HepG2 (cell line): ENCODE measurements at regions not wholly inside any gene's neighbourhood (a gene's known extent, or its start where the extent isn't known, plus 50 kb on each side); places are given as distances from the start of the nearest gene placed in this dataset.

Experiments
- ATAC-seq: fragments of 200-7000 bp; cut with Tn5 transposase; 3 replicates; pipeline ENCODE4 v1.9.1; 2020; ENCODE audit warnings: mild to moderate bottlenecking, moderate library complexity
- BruUV-seq: library from RNA; stranded (reverse); fragments of 400-500 nt; replicated peaks from 2 replicates; lab custom pipeline; 2021; lab: Mats Ljungman, UMichigan
- CTCF ChIA-PET: fragments of 300-600 bp; formaldehyde crosslinking; extraction: SDS; loops from one replicate; lab custom pipeline; 2021; ENCODE audit warnings: low total read pairs, inconsistent platforms, low intra/inter-chr PET ratio; lab: Yijun Ruan, JAX
- POLR2A ChIA-PET: fragments of 350-600 bp; sonication (Branson Sonifier 250); formaldehyde crosslinking; loops from one replicate; lab custom pipeline; 2020; ENCODE audit warnings: antibody characterized with exemption, inconsistent platforms; lab: Yijun Ruan, JAX
- DNase-seq: peaks from one replicate; pipeline ENCODE4 v3.0.0-alpha.2; 2015; ENCODE audit warnings: low spot score
- FAIRE-seq: peaks from 3 replicates; lab custom pipeline; 2011; peaks lifted over from hg19 to GRCh38; lab: Jason Lieb, UNC
- H2AFZ ChIP-seq: one replicate; pipeline ENCODE4 v1.6.1; 2011; ENCODE audit warnings: low read length, inconsistent platforms
- H3K27ac ChIP-seq: fragments of 300-600 bp; 3 replicates; pipeline ENCODE4 v1.8.0; 2011; ENCODE audit warnings: mixed run types, mild to moderate bottlenecking, mixed read lengths, low read length, inconsistent platforms; ENCODE audit not compliant: insufficient read depth; ENCODE audit errors: extremely low read length
- H3K27me3 ChIP-seq, 2 experiments: fragments of 200-600 bp in 1 of 2; 2 replicates in 1 of 2; 3 replicates in 1 of 2; pipeline versions ENCODE4 v1.6.0 to v1.8.0; 2011; ENCODE audit warnings: low read length in 2 of 2, mild to moderate bottlenecking in 2 of 2, moderate library complexity in 2 of 2, inconsistent platforms in 1 of 2; ENCODE audit not compliant: insufficient read depth in 2 of 2, control insufficient read depth in 1 of 2
- H3K36me3 ChIP-seq, 2 experiments: fragments of 200-600 bp in 1 of 2; replicated peaks in 1 of 2; 2 replicates in 1 of 2; 3 replicates in 1 of 2; pipeline versions ENCODE4 v1.5.1 to v1.8.0; 2011; ENCODE audit warnings: low read length in 2 of 2, inconsistent platforms in 1 of 2; ENCODE audit not compliant: insufficient read depth in 2 of 2, control insufficient read depth in 1 of 2
- H3K4me1 ChIP-seq: 2 replicates; pipeline ENCODE4 v1.5.1; 2012; ENCODE audit warnings: low read length, inconsistent platforms; ENCODE audit not compliant: insufficient read depth
- H3K4me2 ChIP-seq: 2 replicates; pipeline ENCODE4 v1.6.0; 2011; ENCODE audit warnings: low read depth, low read length, inconsistent platforms
- H3K4me3 ChIP-seq, 3 experiments: fragments of 200-600 bp in 1 of 3; sonication (generic), shearing (Covaris generic) in 1 of 3; replicated peaks in 1 of 3; 2 replicates each; pipeline ENCODE4 v1.5.1; 2011 to 2016; ENCODE audit warnings: low read length in 3 of 3, inconsistent platforms in 2 of 3, low read depth in 2 of 3, mild to moderate bottlenecking in 2 of 3, control low read depth in 1 of 3, mixed read lengths in 1 of 3; ENCODE audit not compliant: insufficient read depth in 1 of 3
- H3K79me2 ChIP-seq: one replicate; pipeline ENCODE4 v1.6.1; 2011; ENCODE audit warnings: low read length, inconsistent platforms; ENCODE audit not compliant: insufficient read depth
- H3K9ac ChIP-seq: 2 replicates; pipeline ENCODE4 v1.6.0; 2011; ENCODE audit warnings: mild to moderate bottlenecking, low read depth, low read length, inconsistent platforms; ENCODE audit not compliant: insufficient read depth
- H3K9me3 ChIP-seq: 2 replicates; pipeline ENCODE4 v1.5.1; 2012; ENCODE audit warnings: mild to moderate bottlenecking, low read length
- H4K20me1 ChIP-seq: 2 replicates; pipeline ENCODE4 v1.6.0; 2011; ENCODE audit warnings: inconsistent platforms, mild to moderate bottlenecking, low read length, moderate library complexity; ENCODE audit not compliant: insufficient read depth
- ARID2 ChIP-seq: sonication (generic); formaldehyde crosslinking; IDR thresholded peaks from 2 replicates; pipeline ENCODE4 v1.8.1; 2022; ENCODE audit warnings: mild to moderate bottlenecking, missing genetic modification reagents, borderline replicate concordance
- CBFB ChIP-seq: sonication (generic); formaldehyde crosslinking; IDR thresholded peaks from 2 replicates; pipeline ENCODE4 v1.4.0; 2020; ENCODE audit warnings: missing genetic modification reagents
- CTCF ChIP-seq: sonication (generic); formaldehyde crosslinking; IDR thresholded peaks from 2 replicates; pipeline ENCODE4 v1.5.0; 2020; ENCODE audit warnings: mild to moderate bottlenecking, missing genetic modification reagents, moderate library complexity
- HINFP ChIP-seq: sonication (generic); formaldehyde crosslinking; IDR thresholded peaks from 2 replicates; pipeline ENCODE4 v1.4.0; 2020; ENCODE audit warnings: low read depth, mild to moderate bottlenecking, missing genetic modification reagents
- LCORL ChIP-seq, 2 experiments: fragments of 450-650 bp in 1 of 2; sonication (generic) in 1 of 2; formaldehyde crosslinking in 1 of 2; IDR thresholded peaks; 2 replicates each; pipeline versions ENCODE4 v1.5.0 to v1.6.1; 2017 to 2020; ENCODE audit warnings: antibody characterized with exemption in 1 of 2, missing genetic modification reagents in 1 of 2
- NFKB2 ChIP-seq: sonication (generic); formaldehyde crosslinking; IDR thresholded peaks from 2 replicates; pipeline ENCODE4 v1.4.0; 2020; ENCODE audit warnings: missing genetic modification reagents, borderline replicate concordance
- RAD21 ChIP-seq: fragments of 450-650 bp; formaldehyde crosslinking; IDR thresholded peaks from 2 replicates; pipeline ENCODE4 v1.5.0; 2020; ENCODE audit warnings: mild to moderate bottlenecking
- SMC3 ChIP-seq: IDR thresholded peaks from 2 replicates; pipeline ENCODE4 v1.6.1; 2011; ENCODE audit warnings: low read length, improper control_type of control experiment
- STAG1 ChIP-seq: sonication (generic); formaldehyde crosslinking; IDR thresholded peaks from 2 replicates; pipeline ENCODE4 v1.4.0; 2020; ENCODE audit warnings: missing genetic modification reagents
- XBP1 ChIP-seq: sonication (generic); formaldehyde crosslinking; IDR thresholded peaks from 2 replicates; pipeline ENCODE4 v1.5.0; 2020; ENCODE audit warnings: missing genetic modification reagents
- XRCC5 ChIP-seq: fragments of 200-400 bp; formaldehyde crosslinking; optimal IDR thresholded peaks from 2 replicates; pipeline ENCODE3; 2017; ENCODE audit warnings: mild to moderate bottlenecking, low read length
- ZNF121 ChIP-seq: sonication (generic); formaldehyde crosslinking; IDR thresholded peaks from 2 replicates; pipeline ENCODE4 v1.5.0; 2020; ENCODE audit warnings: mild to moderate bottlenecking, missing genetic modification reagents
- ZNF564 ChIP-seq: sonication (generic); formaldehyde crosslinking; IDR thresholded peaks from 2 replicates; pipeline ENCODE4 v1.8.1; 2023; ENCODE audit warnings: mild to moderate bottlenecking, missing genetic modification reagents
- ZNF776 ChIP-seq: sonication (generic); formaldehyde crosslinking; IDR thresholded peaks from 2 replicates; pipeline ENCODE4 v1.4.0; 2020; ENCODE audit warnings: mild to moderate bottlenecking, missing genetic modification reagents
- ZSCAN9 ChIP-seq: IDR thresholded peaks from 2 replicates; pipeline ENCODE4 v1.6.1; 2016; ENCODE audit warnings: borderline replicate concordance
- WGBS: methylation state at CpG from one replicate; pipeline ENCODE4 v1.1.6; 2017; ENCODE audit warnings: low lambda C conversion rate; 5-methylcytosine and 5-hydroxymethylcytosine counted together
- in situ Hi-C: cut with HindIII; loops from 2 replicates; pipeline ENCODE4 v1.10.0; 2017; ENCODE audit warnings: low pct_unique_long_range_greater_than_20kb; ENCODE audit not compliant: extremely low pct_ligation_motif_present
- intact Hi-C: fragments of 100-400 bp; cut with micrococcal nuclease; formaldehyde crosslinking; loops from one replicate; pipeline ENCODE4 v1.10.0; 2022; ENCODE audit not compliant: unreplicated experiment

GRCh38 chr5:61767231-61768080 is 435.4 kb downstream of the ZSWIM6 start:
- TF ChIP-seq CBFB (CRISPR knock-in tag): no peak
- no peak for TF ChIP-seq ZSCAN9 (CRISPR knock-in tag)
- no peak for TF ChIP-seq ZNF776 (CRISPR knock-in tag)
- no peak for TF ChIP-seq ZNF121 (CRISPR knock-in tag)
- no peak overlapping the region for H3K9ac ChIP-seq
- H3K4me3 ChIP-seq: no peak overlapping the region
- WGBS: 5% methylated on average over 7 of the region's 7 CpGs
- FAIRE-seq (no peak), DNase-seq (no peak), ATAC-seq (no peak)
- no peaks in the 10 kb centered on the region for H3K4me1 ChIP-seq
- H3K27ac ChIP-seq: no peak overlapping the region
- H4K20me1 ChIP-seq: no peaks in the 10 kb centered on the region
- POLR2A ChIA-PET: no interaction called here
- intact Hi-C loops (loop anchor here (2.0 to 5.0 kb wide), 3 partner anchors 49 to 375 kb away; no protein-coding TSS in a partner anchor), in situ Hi-C loops (no loop called here)
- CTCF ChIA-PET: no interaction called here
- no peaks in the 10 kb centered on the region for H3K79me2 ChIP-seq
- H3K36me3 ChIP-seq: no peaks in the 10 kb centered on the region
- no peak overlapping the region for H2AFZ ChIP-seq
- no peaks in the 10 kb centered on the region; a peak in 1 of 5 replicates for H3K27me3 ChIP-seq
- H3K9me3 ChIP-seq: no peaks in the 10 kb centered on the region
- no TSS peak for BruUV-seq
- no peak overlapping the region for H3K4me2 ChIP-seq

GRCh38 chr5:61768692-61769281 is 436.7 kb downstream of the ZSWIM6 start:
- intact Hi-C loops (loop anchor here (2.0 to 5.0 kb wide), 3 partner anchors 48 to 374 kb away; no protein-coding TSS in a partner anchor), in situ Hi-C loops (no loop called here)
- POLR2A ChIA-PET: no interaction called here
- H3K9me3 ChIP-seq: no peaks in the 10 kb centered on the region
- H3K27me3 ChIP-seq: no peaks in the 10 kb centered on the region; a peak in 1 of 5 replicates
- FAIRE-seq (peak; percentile 65), ATAC-seq (peak; percentile 100), DNase-seq (peak; percentile 70)
- no peaks in the 10 kb centered on the region for H3K4me1 ChIP-seq
- H3K9ac ChIP-seq: no peak overlapping the region
- H3K79me2 ChIP-seq: no peaks in the 10 kb centered on the region
- no peaks in the 10 kb centered on the region for H3K36me3 ChIP-seq
- CTCF ChIA-PET: interaction anchor here (1.8 kb wide), 1 partner anchor 49 kb away, joined by 10 read pairs; no protein-coding TSS in a partner anchor
- H4K20me1 ChIP-seq: no peaks in the 10 kb centered on the region
- H3K27ac ChIP-seq: no peak overlapping the region
- no peak overlapping the region for H2AFZ ChIP-seq
- no peak overlapping the region for H3K4me2 ChIP-seq
- H3K4me3 ChIP-seq: no peak overlapping the region
- WGBS: 0% methylated on average over 3 of the region's 5 CpGs
- BruUV-seq: no TSS peak
- TF ChIP-seq HINFP (no peak), ARID2 (no peak), XRCC5 (peak; percentile 91), ZNF564 (CRISPR knock-in tag) (no peak), STAG1 (peak; percentile 54), NFKB2 (no peak), SMC3 (peak; percentile 75; the same call in 1 of the 2 replicates), LCORL (IDR thresholded peaks at IDR 0.05) (no peak), LCORL (CRISPR knock-in tag; IDR thresholded peaks at IDR 0.05) (no peak), CTCF (CRISPR knock-in tag) (peak; percentile 72), XBP1 (CRISPR knock-in tag) (no peak), RAD21 (CRISPR knock-in tag) (peak; percentile 48; the same call in 1 of the 2 replicates)
